WTC11 (cell line): ENCODE measurements at regions not wholly inside any gene's neighbourhood (a gene's known extent, or its start where the extent isn't known, plus 50 kb on each side); places are given as distances from the start of the nearest gene placed in this dataset.

Source experiments
- ATAC-seq: fragments of 200-7000 bp; cut with Tn5 transposase; 2 replicates; pipeline ENCODE4 v1.10.0; 2021; ENCODE audit warnings: mild to moderate bottlenecking, moderate library complexity
- CTCF ChIA-PET: fragments of 300-600 bp; sonication (Branson Sonifier 250); formaldehyde crosslinking; loops from one replicate; lab custom pipeline; 2021; ENCODE audit warnings: antibody characterized with exemption; lab: Charles Lee
- POLR2A ChIA-PET: fragments of 350-600 bp; sonication (Branson Sonifier 250); formaldehyde crosslinking; loops from one replicate; lab custom pipeline; 2021; ENCODE audit warnings: antibody characterized with exemption; lab: Charles Lee
- DNase-seq: peaks from one replicate; pipeline ENCODE4 v3.0.0; 2021; ENCODE audit warnings: low spot score
- H3K27ac Mint-ChIP-seq: 2 replicates; pipeline ENCODE4 v1.8.0; 2021; ENCODE audit warnings: mixed read lengths
- H3K27me3 Mint-ChIP-seq: 2 replicates; pipeline ENCODE4 v1.8.0; 2021; ENCODE audit warnings: low read depth, mild to moderate bottlenecking, moderate library complexity, mixed read lengths
- H3K36me3 Mint-ChIP-seq: 2 replicates; pipeline ENCODE4 v1.8.0; 2021; ENCODE audit warnings: mixed read lengths
- H3K4me1 Mint-ChIP-seq: 2 replicates; pipeline ENCODE4 v1.8.0; 2022; ENCODE audit warnings: mixed read lengths
- H3K4me3 Mint-ChIP-seq: 2 replicates; pipeline ENCODE4 v1.8.0; 2021; ENCODE audit warnings: mild to moderate bottlenecking, moderate library complexity, mixed read lengths
- H3K9me3 Mint-ChIP-seq: 2 replicates; pipeline ENCODE4 v1.8.0; 2021; ENCODE audit warnings: mixed read lengths
- CREB1 ChIP-seq: sonication (generic); formaldehyde crosslinking; IDR thresholded peaks from 2 replicates; pipeline ENCODE4 v1.8.0; 2023; ENCODE audit warnings: mild to moderate bottlenecking, missing genetic modification reagents
- FOXK1 ChIP-seq: sonication (generic); formaldehyde crosslinking; IDR thresholded peaks from 2 replicates; pipeline ENCODE4 v1.8.0; 2022; ENCODE audit warnings: mild to moderate bottlenecking, moderate library complexity, missing genetic modification reagents
- FOXP1 ChIP-seq: sonication (generic); formaldehyde crosslinking; IDR thresholded peaks from 2 replicates; pipeline ENCODE4 v1.8.0; 2022; ENCODE audit warnings: missing genetic modification reagents, mild to moderate bottlenecking, moderate library complexity, borderline replicate concordance
- GABPB1 ChIP-seq: sonication (generic); formaldehyde crosslinking; IDR thresholded peaks from 2 replicates; pipeline ENCODE4 v1.8.1; 2023; ENCODE audit warnings: mild to moderate bottlenecking, missing genetic modification reagents
- JAZF1 ChIP-seq: fragments of 250-450 bp; sonication (Bioruptor Pico); IDR thresholded peaks from 2 replicates; pipeline ENCODE4 v1.9.0; 2021; ENCODE audit warnings: moderate library complexity, mild to moderate bottlenecking, inconsistent platforms
- JUN ChIP-seq: sonication (generic); formaldehyde crosslinking; IDR thresholded peaks from 2 replicates; pipeline ENCODE4 v1.8.0; 2023; ENCODE audit warnings: mild to moderate bottlenecking, missing genetic modification reagents
- MYBL2 ChIP-seq: sonication (generic); formaldehyde crosslinking; IDR thresholded peaks from 2 replicates; pipeline ENCODE4 v1.8.1; 2023; ENCODE audit warnings: mild to moderate bottlenecking, moderate library complexity, missing genetic modification reagents
- NR1H2 ChIP-seq: sonication (generic); formaldehyde crosslinking; IDR thresholded peaks from 2 replicates; pipeline ENCODE4 v1.9.0; 2021; ENCODE audit warnings: mild to moderate bottlenecking, moderate library complexity, missing genetic modification reagents
- NR2C2 ChIP-seq: sonication (generic); formaldehyde crosslinking; IDR thresholded peaks from 2 replicates; pipeline ENCODE4 v1.8.0; 2022; ENCODE audit warnings: mild to moderate bottlenecking, missing genetic modification reagents
- SMAD3 ChIP-seq: sonication (generic); formaldehyde crosslinking; IDR thresholded peaks from 2 replicates; pipeline ENCODE4 v1.8.0; 2022; ENCODE audit warnings: missing genetic modification reagents, mild to moderate bottlenecking, borderline replicate concordance
- TEAD1 ChIP-seq: sonication (generic); formaldehyde crosslinking; IDR thresholded peaks from 2 replicates; pipeline ENCODE4 v1.8.0; 2022; ENCODE audit warnings: mild to moderate bottlenecking, missing genetic modification reagents
- ZNF121 ChIP-seq: sonication (generic); formaldehyde crosslinking; IDR thresholded peaks from 2 replicates; pipeline ENCODE4 v1.8.0; 2023; ENCODE audit warnings: missing genetic modification reagents
- ZNF138 ChIP-seq: sonication (generic); formaldehyde crosslinking; conservative IDR thresholded peaks from 2 replicates; pipeline ENCODE4 v1.8.1; 2022; ENCODE audit warnings: mild to moderate bottlenecking, moderate library complexity, missing genetic modification reagents
- ZNF317 ChIP-seq: sonication (generic); formaldehyde crosslinking; IDR thresholded peaks from 2 replicates; pipeline ENCODE4 v1.8.1; 2023; ENCODE audit warnings: low read depth, mild to moderate bottlenecking, moderate library complexity, missing genetic modification reagents, borderline replicate concordance
- ZNF416 ChIP-seq: fragments of 250-450 bp; sonication (Bioruptor Pico); IDR thresholded peaks from 2 replicates; pipeline ENCODE4 v1.9.0; 2021; ENCODE audit warnings: mild to moderate bottlenecking, inconsistent platforms
- ZNF671 ChIP-seq: fragments of 250-450 bp; sonication (Bioruptor Pico); IDR thresholded peaks from 2 replicates; pipeline ENCODE4 v1.8.0; 2021; ENCODE audit warnings: mild to moderate bottlenecking
- TF ChIP-seq, protein P1 (sequence below): fragments of 250-450 bp; sonication (Bioruptor Pico); IDR thresholded peaks from 2 replicates; pipeline ENCODE4 v1.9.0; 2021; ENCODE audit warnings: moderate library complexity, mild to moderate bottlenecking, inconsistent platforms, borderline replicate concordance
- TF ChIP-seq, protein P2 (sequence below): sonication (generic); formaldehyde crosslinking; IDR thresholded peaks from 2 replicates; pipeline ENCODE4 v1.8.1; 2023; ENCODE audit warnings: mild to moderate bottlenecking, missing genetic modification reagents, moderate library complexity
- TF ChIP-seq, protein P3 (sequence below): sonication (generic); formaldehyde crosslinking; conservative IDR thresholded peaks from 2 replicates; pipeline ENCODE4 v1.8.1; 2023; ENCODE audit warnings: mild to moderate bottlenecking, low read depth, missing genetic modification reagents, moderate library complexity
- TF ChIP-seq, protein P4 (sequence below): sonication (generic); formaldehyde crosslinking; IDR thresholded peaks from 2 replicates; pipeline ENCODE4 v1.8.1; 2022; ENCODE audit warnings: missing genetic modification reagents, borderline replicate concordance
- TF ChIP-seq, protein P5 (sequence below): sonication (generic); formaldehyde crosslinking; IDR thresholded peaks from 2 replicates; pipeline ENCODE4 v1.8.1; 2022; ENCODE audit warnings: mild to moderate bottlenecking, missing genetic modification reagents, moderate library complexity, borderline replicate concordance
- TF ChIP-seq, protein P6 (sequence below): fragments of 250-450 bp; sonication (Bioruptor Pico); IDR thresholded peaks from 2 replicates; pipeline ENCODE4 v1.9.0; 2021; ENCODE audit warnings: mild to moderate bottlenecking
- TF ChIP-seq, protein P7 (sequence below): sonication (generic); formaldehyde crosslinking; IDR thresholded peaks from 2 replicates; pipeline ENCODE4 v1.8.1; 2023; ENCODE audit warnings: mild to moderate bottlenecking, missing genetic modification reagents

DNA sequence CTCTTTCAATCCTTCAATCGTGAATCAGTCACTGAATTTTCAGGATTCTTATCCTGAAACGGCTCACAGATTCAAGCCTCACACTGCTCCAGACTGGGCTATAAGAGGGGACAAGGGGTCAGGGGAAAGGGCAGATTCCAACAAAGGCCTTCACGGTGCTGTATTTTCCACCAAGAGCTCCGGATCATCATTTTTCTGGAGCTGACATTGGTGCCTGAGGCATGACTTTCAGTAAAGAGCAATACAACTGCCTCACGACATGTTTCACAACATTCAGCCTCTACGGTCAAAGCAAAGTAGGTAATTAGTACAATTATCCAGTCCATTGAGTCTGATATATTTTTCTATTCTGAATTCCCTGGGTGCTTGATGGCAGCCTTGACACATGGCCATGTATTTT lies 185.0 kb upstream of the PRICKLE2 start:
- CTCF ChIA-PET, result no interaction called here
- DNase-seq, result no peak
- POLR2A ChIA-PET, result no interaction called here
- H3K4me1 Mint-ChIP-seq, result no peaks in the 10 kb centered on the region
- H3K9me3 Mint-ChIP-seq, result no peaks in the 10 kb centered on the region
- TF ChIP-seq NR1H2 (CRISPR knock-in tag), result no peak
- TF ChIP-seq, protein P1, sequence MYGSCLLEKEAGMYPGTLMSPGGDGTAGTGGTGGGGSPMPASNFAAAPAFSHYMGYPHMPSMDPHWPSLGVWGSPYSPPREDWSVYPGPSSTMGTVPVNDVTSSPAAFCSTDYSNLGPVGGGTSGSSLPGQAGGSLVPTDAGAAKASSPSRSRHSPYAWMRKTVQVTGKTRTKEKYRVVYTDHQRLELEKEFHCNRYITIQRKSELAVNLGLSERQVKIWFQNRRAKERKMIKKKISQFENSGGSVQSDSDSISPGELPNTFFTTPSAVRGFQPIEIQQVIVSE (CRISPR knock-in tag), result no peak
- TF ChIP-seq, protein P2, sequence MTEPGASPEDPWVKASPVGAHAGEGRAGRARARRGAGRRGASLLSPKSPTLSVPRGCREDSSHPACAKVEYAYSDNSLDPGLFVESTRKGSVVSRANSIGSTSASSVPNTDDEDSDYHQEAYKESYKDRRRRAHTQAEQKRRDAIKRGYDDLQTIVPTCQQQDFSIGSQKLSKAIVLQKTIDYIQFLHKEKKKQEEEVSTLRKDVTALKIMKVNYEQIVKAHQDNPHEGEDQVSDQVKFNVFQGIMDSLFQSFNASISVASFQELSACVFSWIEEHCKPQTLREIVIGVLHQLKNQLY (CRISPR knock-in tag), result no peak
- TF ChIP-seq, protein P3, sequence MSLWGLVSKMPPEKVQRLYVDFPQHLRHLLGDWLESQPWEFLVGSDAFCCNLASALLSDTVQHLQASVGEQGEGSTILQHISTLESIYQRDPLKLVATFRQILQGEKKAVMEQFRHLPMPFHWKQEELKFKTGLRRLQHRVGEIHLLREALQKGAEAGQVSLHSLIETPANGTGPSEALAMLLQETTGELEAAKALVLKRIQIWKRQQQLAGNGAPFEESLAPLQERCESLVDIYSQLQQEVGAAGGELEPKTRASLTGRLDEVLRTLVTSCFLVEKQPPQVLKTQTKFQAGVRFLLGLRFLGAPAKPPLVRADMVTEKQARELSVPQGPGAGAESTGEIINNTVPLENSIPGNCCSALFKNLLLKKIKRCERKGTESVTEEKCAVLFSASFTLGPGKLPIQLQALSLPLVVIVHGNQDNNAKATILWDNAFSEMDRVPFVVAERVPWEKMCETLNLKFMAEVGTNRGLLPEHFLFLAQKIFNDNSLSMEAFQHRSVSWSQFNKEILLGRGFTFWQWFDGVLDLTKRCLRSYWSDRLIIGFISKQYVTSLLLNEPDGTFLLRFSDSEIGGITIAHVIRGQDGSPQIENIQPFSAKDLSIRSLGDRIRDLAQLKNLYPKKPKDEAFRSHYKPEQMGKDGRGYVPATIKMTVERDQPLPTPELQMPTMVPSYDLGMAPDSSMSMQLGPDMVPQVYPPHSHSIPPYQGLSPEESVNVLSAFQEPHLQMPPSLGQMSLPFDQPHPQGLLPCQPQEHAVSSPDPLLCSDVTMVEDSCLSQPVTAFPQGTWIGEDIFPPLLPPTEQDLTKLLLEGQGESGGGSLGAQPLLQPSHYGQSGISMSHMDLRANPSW (CRISPR knock-in tag), result no peak
- no peak for TF ChIP-seq GABPB1 (CRISPR knock-in tag)
- TF ChIP-seq ZNF138 (CRISPR knock-in tag), result no peak
- no peak for TF ChIP-seq ZNF317 (CRISPR knock-in tag)
- TF ChIP-seq, protein P4, sequence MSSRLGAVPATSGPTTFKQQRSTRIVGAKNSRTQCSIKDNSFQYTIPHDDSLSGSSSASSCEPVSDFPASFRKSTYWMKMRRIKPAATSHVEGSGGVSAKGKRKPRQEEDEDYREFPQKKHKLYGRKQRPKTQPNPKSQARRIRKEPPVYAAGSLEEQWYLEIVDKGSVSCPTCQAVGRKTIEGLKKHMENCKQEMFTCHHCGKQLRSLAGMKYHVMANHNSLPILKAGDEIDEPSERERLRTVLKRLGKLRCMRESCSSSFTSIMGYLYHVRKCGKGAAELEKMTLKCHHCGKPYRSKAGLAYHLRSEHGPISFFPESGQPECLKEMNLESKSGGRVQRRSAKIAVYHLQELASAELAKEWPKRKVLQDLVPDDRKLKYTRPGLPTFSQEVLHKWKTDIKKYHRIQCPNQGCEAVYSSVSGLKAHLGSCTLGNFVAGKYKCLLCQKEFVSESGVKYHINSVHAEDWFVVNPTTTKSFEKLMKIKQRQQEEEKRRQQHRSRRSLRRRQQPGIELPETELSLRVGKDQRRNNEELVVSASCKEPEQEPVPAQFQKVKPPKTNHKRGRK, result no peak
- no peak for TF ChIP-seq ZNF416
- no peak for TF ChIP-seq SMAD3 (CRISPR knock-in tag)
- TF ChIP-seq FOXP1 (CRISPR knock-in tag), result no peak
- TF ChIP-seq NR2C2 (CRISPR knock-in tag), result no peak
- TF ChIP-seq, protein P5, sequence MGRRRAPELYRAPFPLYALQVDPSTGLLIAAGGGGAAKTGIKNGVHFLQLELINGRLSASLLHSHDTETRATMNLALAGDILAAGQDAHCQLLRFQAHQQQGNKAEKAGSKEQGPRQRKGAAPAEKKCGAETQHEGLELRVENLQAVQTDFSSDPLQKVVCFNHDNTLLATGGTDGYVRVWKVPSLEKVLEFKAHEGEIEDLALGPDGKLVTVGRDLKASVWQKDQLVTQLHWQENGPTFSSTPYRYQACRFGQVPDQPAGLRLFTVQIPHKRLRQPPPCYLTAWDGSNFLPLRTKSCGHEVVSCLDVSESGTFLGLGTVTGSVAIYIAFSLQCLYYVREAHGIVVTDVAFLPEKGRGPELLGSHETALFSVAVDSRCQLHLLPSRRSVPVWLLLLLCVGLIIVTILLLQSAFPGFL (CRISPR knock-in tag), result no peak
- no peak for TF ChIP-seq FOXK1 (CRISPR knock-in tag)
- TF ChIP-seq, protein P6, sequence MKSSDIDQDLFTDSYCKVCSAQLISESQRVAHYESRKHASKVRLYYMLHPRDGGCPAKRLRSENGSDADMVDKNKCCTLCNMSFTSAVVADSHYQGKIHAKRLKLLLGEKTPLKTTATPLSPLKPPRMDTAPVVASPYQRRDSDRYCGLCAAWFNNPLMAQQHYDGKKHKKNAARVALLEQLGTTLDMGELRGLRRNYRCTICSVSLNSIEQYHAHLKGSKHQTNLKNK (CRISPR knock-in tag), result no peak
- no peak for TF ChIP-seq JAZF1 (CRISPR knock-in tag)
- TF ChIP-seq JUN, result no peak
- TF ChIP-seq ZNF671, result no peak
- no peak for TF ChIP-seq TEAD1 (CRISPR knock-in tag)
- TF ChIP-seq, all 79 proteins: peak for 0
- H3K27ac Mint-ChIP-seq, result no peak overlapping the region
- no peak for ATAC-seq
- no peaks in the 10 kb centered on the region for H3K36me3 Mint-ChIP-seq
- no peaks in the 10 kb centered on the region; the same call in 1 of the 2 replicates for H3K27me3 Mint-ChIP-seq
- H3K4me3 Mint-ChIP-seq, result no peak overlapping the region

DNA sequence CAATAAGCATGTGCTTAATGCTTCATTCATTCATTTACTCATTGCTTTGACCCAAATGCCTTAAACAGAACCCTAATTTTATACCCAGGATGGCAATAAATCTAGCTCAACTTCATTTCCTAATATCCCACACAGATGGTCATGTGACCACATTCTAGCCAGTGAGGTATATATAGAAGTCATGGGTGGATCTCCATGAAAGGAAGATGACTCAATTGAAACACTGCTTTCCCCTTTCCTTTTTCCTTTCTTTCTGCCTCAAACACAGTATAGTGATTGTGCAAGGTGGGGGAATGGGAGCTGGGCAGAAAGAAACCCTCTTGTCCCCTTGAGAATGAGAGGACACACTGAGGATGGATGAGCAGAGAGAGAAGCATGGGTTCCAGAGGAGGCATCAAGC lies 183.5 kb upstream of the PRICKLE2 start:
- ATAC-seq (no peak), DNase-seq (no peak)
- Mint-ChIP-seq H3K9me3 (no peaks in the 10 kb centered on the region), H3K27ac (no peak overlapping the region), H3K4me3 (no peak overlapping the region), H3K36me3 (no peaks in the 10 kb centered on the region), H3K4me1 (no peaks in the 10 kb centered on the region), H3K27me3 (no peaks in the 10 kb centered on the region; the same call in 1 of the 2 replicates)
- no peak for TF ChIP-seq ZNF416
- TF ChIP-seq CREB1, result no peak
- TF ChIP-seq ZNF121, result no peak
- TF ChIP-seq MYBL2 (CRISPR knock-in tag), result no peak
- no peak for TF ChIP-seq ZNF671
- TF ChIP-seq, protein P7, sequence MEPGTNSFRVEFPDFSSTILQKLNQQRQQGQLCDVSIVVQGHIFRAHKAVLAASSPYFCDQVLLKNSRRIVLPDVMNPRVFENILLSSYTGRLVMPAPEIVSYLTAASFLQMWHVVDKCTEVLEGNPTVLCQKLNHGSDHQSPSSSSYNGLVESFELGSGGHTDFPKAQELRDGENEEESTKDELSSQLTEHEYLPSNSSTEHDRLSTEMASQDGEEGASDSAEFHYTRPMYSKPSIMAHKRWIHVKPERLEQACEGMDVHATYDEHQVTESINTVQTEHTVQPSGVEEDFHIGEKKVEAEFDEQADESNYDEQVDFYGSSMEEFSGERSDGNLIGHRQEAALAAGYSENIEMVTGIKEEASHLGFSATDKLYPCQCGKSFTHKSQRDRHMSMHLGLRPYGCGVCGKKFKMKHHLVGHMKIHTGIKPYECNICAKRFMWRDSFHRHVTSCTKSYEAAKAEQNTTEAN (CRISPR knock-in tag), result no peak
- ChIA-PET POLR2A (no interaction called here), CTCF (interaction anchor here (0.9 kb wide), 1 partner anchor 12 kb away, joined by 4 read pairs; no protein-coding TSS in a partner anchor)
